ENCODE measurements at regions not wholly inside any gene's neighbourhood (a gene's known extent, or its start where the extent isn't known, plus 50 kb on each side); places are given as distances from the start of the nearest gene placed in this dataset.

DNA sequence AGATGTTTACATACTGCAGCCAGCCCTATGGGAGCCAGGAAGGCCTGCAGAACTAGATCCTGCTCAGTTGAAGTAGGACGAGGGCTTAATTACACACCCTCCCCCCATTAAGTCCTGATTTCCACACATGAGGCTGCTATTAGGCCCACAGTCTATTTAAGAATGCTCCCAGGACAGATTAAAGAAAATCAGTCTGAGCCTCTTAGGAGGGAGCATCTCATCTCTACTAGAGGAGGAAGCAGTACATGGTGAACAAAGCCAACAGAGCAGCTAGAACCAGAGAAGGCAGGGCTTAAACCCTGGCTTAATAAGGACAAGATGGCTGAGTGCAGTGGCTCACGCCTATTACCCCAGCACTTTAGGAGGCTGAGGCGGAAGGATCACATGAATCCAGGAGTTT is 55.8 kb upstream of the ARHGAP5 start:
- Mint-ChIP-seq H3K4me1 (ENCODE audit: low read depth) (no peaks in the 10 kb centered on the region), H3K9me3 (no peaks in the 10 kb centered on the region), H3K27me3 (ENCODE audit: low read depth) (peaks cover 2% of the 10 kb centered on the region), H3K4me3 (no peak overlapping the region), H3K27ac (no peak overlapping the region), H3K36me3 (ENCODE audit: low read depth) (no peaks in the 10 kb centered on the region)
- no peak for DNase-seq (ENCODE audit: low spot score)

DNA sequence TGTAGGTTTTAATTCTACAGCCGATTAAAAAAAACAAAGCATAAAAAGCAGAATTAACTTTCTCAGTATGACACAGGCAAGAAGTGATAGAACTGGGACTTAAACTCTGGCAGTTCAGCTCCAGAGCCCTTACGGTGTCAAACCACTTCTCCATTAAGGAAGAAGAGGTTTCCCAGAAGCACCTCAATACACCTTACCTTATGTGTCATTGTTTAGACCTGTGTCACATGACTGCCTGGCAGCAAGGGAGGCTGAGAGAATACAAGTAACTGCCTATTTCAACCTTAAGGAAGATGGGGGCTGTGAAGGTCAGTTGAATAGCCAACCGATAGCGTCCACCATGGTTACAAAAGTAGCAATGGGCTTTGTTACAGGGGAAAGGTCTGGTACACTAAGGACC is 54.6 kb upstream of the ARHGAP5 start:
- Mint-ChIP-seq H3K27ac (no peak overlapping the region), H3K4me3 (no peak overlapping the region), H3K4me1 (ENCODE audit: low read depth) (no peaks in the 10 kb centered on the region), H3K27me3 (ENCODE audit: low read depth) (peaks cover 2% of the 10 kb centered on the region), H3K9me3 (no peaks in the 10 kb centered on the region), H3K36me3 (ENCODE audit: low read depth) (no peaks in the 10 kb centered on the region)
- DNase-seq (ENCODE audit: low spot score) = no peak

DNA sequence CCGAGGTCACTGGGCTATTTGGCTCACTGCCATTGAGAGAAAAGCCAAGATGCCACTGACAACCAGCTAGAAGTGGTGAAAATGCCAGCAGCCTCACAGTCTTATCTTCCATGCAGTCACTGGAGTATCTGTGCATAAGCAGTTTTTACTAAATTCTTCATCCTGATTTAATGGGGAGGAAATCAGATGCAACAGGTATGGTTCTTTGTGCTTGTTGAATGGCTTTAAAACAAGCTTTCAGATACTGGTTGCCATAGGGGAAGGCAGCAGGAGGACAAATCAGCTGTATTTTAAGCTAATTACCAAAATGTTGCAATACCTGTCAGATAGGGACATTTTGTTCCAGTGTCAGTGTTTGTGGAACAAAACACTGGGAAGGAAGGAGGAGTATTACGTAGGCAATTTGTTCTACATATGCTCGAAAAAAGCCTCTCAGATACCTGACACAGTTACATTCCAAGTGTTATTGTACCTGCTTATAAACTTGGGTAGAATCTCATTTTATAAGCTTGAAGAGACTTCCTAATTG is 54.1 kb upstream of the ARHGAP5 start:
- peaks cover 2% of the 10 kb centered on the region for H3K27me3 Mint-ChIP-seq (ENCODE audit: low read depth)
- H3K9me3 Mint-ChIP-seq = no peaks in the 10 kb centered on the region

DNA sequence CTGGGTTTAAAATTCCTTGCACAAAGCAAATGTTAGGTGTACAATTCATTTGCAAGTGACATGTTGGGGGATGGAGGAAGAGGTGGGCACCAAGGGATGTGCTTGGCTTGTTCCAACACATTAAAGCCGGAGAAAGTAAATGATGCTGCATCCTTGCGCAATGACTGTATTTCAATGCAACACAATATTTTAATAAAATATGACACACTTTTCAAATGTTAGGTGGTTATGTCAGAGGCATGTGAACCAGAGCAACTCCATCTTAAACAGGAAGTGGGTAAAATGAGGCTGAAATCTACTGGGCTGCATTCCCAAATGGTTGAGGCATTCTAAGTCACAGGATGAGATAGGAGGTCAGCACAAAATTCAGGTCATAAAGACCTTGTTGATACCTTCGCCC is 53.6 kb upstream of the ARHGAP5 start:
- DNase-seq (ENCODE audit: low spot score) = no peak
- H3K36me3 Mint-ChIP-seq (ENCODE audit: low read depth) = no peaks in the 10 kb centered on the region
- H3K27me3 Mint-ChIP-seq (ENCODE audit: low read depth) = peaks cover 2% of the 10 kb centered on the region
- H3K9me3 Mint-ChIP-seq = no peaks in the 10 kb centered on the region
- no peak overlapping the region for H3K4me3 Mint-ChIP-seq
- no peak overlapping the region for H3K27ac Mint-ChIP-seq
- H3K4me1 Mint-ChIP-seq (ENCODE audit: low read depth) = no peaks in the 10 kb centered on the region

More for the DNA sequence above, 54.1 kb upstream of the ARHGAP5 start:
- no peaks in the 10 kb centered on the region for H3K36me3 Mint-ChIP-seq (ENCODE audit: low read depth)
- H3K27ac Mint-ChIP-seq = no peak overlapping the region
- no peak overlapping the region for H3K4me3 Mint-ChIP-seq
- H3K4me1 Mint-ChIP-seq (ENCODE audit: low read depth) = no peaks in the 10 kb centered on the region
- no peak for DNase-seq (ENCODE audit: low spot score)

DNA sequence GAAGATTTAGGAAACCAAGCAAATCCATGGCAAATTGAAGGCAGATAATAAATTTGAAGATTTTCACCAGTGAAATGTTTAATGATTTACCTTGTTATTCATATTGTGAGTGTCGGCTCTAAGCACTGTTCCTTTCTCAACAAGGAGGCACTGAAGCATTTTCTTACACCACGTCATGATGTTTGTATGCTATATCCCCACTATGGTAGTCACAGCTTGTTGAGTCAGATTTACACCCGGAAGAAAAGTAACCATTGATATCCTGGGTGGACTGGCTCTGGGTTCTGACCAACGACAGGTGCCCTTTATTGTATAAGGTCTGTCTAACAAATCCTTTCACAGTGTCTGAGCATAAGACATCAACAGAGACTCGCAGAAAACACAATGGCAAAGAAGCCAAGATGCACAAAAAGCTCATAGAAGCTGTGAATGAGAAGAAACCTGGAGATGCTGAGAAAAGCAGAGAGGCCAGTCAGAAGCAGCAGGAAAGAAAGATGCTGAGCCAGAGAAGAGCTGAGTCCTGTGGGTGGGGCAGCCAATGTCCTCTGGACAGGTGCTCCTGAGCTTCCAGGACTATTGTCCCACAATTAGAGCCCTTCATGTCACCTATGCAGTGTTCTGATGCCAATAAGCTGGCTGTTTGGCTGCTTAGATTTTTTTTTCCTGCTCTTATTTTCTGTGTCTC is 49.7 kb upstream of the ARHGAP5 start:
- H3K4me3 Mint-ChIP-seq = no peak overlapping the region
- no peaks in the 10 kb centered on the region for H3K4me1 Mint-ChIP-seq (ENCODE audit: low read depth)
- no peak for DNase-seq (ENCODE audit: low spot score)
- no peaks in the 10 kb centered on the region for H3K36me3 Mint-ChIP-seq (ENCODE audit: low read depth)
- no peaks in the 10 kb centered on the region for H3K27me3 Mint-ChIP-seq (ENCODE audit: low read depth)
- H3K9me3 Mint-ChIP-seq = no peaks in the 10 kb centered on the region
- H3K27ac Mint-ChIP-seq = no peak overlapping the region
